NOMO-1 (cell line): ENCODE measurements at regions not wholly inside any gene's neighbourhood (a gene's known extent, or its start where the extent isn't known, plus 50 kb on each side); places are given as distances from the start of the nearest gene placed in this dataset.

Experiments used
- DNase-seq, 2 experiments: peaks; one replicate each; lab custom pipeline; 2025; ENCODE audit not compliant: unreplicated experiment in 2 of 2; lab: John Stamatoyannopoulos, UW

- DNase-seq = no peak
Measured at GRCh38 chr10:36638462-36639155, 486.8 kb upstream of the ANKRD30A start.

GRCh38 chr10:36636879-36637278 lies 488.5 kb upstream of the ANKRD30A start:
- no peak for DNase-seq

- no peak for DNase-seq
Measured at GRCh38 chr10:36636285-36636839, 489.0 kb upstream of the ANKRD30A start.

- no peak for DNase-seq
Measured at GRCh38 chr10:36634916-36635315, 490.5 kb upstream of the ANKRD30A start.

- no peak for DNase-seq
Measured at GRCh38 chr10:36630267-36630666, 495.1 kb upstream of the ANKRD30A start.

- DNase-seq = no peak
Measured at GRCh38 chr10:36629476-36629875, 495.9 kb upstream of the ANKRD30A start.

GRCh38 chr10:36624551-36625100 lies 500.8 kb upstream of the ANKRD30A start:
- DNase-seq = no peak

- no peak for DNase-seq
Measured at GRCh38 chr10:36621346-36621745, 504.1 kb upstream of the ANKRD30A start.

GRCh38 chr10:36612436-36612835 lies 513.0 kb upstream of the ANKRD30A start:
- no peak for DNase-seq

GRCh38 chr10:36608866-36609265 lies 516.5 kb upstream of the ANKRD30A start:
- no peak for DNase-seq

GRCh38 chr10:36608251-36608650 lies 517.1 kb upstream of the ANKRD30A start:
- no peak for DNase-seq

- no peak for DNase-seq
Measured at GRCh38 chr10:36606234-36606839, 519.1 kb upstream of the ANKRD30A start.

GRCh38 chr10:36604316-36604715 lies 521.1 kb upstream of the ANKRD30A start:
- no peak for DNase-seq

GRCh38 chr10:36603688-36604087 lies 521.7 kb upstream of the ANKRD30A start:
- DNase-seq = no peak

- no peak for DNase-seq
Measured at GRCh38 chr10:36602374-36602773, 523.0 kb upstream of the ANKRD30A start.

GRCh38 chr10:36597756-36598320 lies 527.6 kb upstream of the ANKRD30A start:
- DNase-seq = no peak

- DNase-seq = no peak
Measured at GRCh38 chr10:36592964-36593363, 532.4 kb upstream of the ANKRD30A start.

GRCh38 chr10:36591436-36591835 lies 534.0 kb upstream of the ANKRD30A start:
- no peak for DNase-seq

GRCh38 chr10:36583690-36584089 lies 541.7 kb upstream of the ANKRD30A start:
- no peak for DNase-seq

- no peak for DNase-seq
Measured at GRCh38 chr10:36581237-36581636, 544.2 kb upstream of the ANKRD30A start.

- DNase-seq = no peak
Measured at GRCh38 chr10:36578306-36578705, 547.1 kb upstream of the ANKRD30A start.

- no peak for DNase-seq
Measured at GRCh38 chr10:36577126-36577525, 548.3 kb upstream of the ANKRD30A start.
